Right lung (tissue), 2 donors: ENCODE measurements at regions not wholly inside any gene's neighbourhood (a gene's known extent, or its start where the extent isn't known, plus 50 kb on each side); places are given as distances from the start of the nearest gene placed in this dataset.

ENCODE experiments used
- DNase-seq, 2 donors: peaks; one replicate each; pipeline ENCODE4 v3.0.0-alpha.2; 2013

GRCh38 chr11:45440111-45440510 lies 154.0 kb upstream of the SYT13 start:
- DNase-seq, result no peak

- no peak for DNase-seq
Measured at GRCh38 chr11:45436966-45437365, 150.8 kb upstream of the SYT13 start.

- DNase-seq, result no peak
Measured at GRCh38 chr11:45436118-45436517, 150.0 kb upstream of the SYT13 start.

- no peak for DNase-seq
Measured at GRCh38 chr11:45435706-45436105, 149.6 kb upstream of the SYT13 start.

GRCh38 chr11:45432910-45433309 lies 146.8 kb upstream of the SYT13 start:
- DNase-seq, result no peak

- DNase-seq, result no peak
Measured at GRCh38 chr11:45432100-45432499, 146.0 kb upstream of the SYT13 start.

- DNase-seq, result no peak
Measured at GRCh38 chr11:45431046-45432018, 145.2 kb upstream of the SYT13 start.

GRCh38 chr11:45430361-45430760 lies 144.2 kb upstream of the SYT13 start:
- DNase-seq, result no peak

- no peak for DNase-seq
Measured at GRCh38 chr11:45429719-45430118, 143.6 kb upstream of the SYT13 start.

- DNase-seq, result no peak
Measured at GRCh38 chr11:45428541-45429230, 142.5 kb upstream of the SYT13 start.

- DNase-seq, result no peak
Measured at GRCh38 chr11:45428116-45428515, 142.0 kb upstream of the SYT13 start.

GRCh38 chr11:45424411-45425180 lies 138.5 kb upstream of the SYT13 start:
- DNase-seq, result no peak

GRCh38 chr11:45423475-45424120 lies 137.5 kb upstream of the SYT13 start:
- no peak for DNase-seq

GRCh38 chr11:45423036-45423435 lies 136.9 kb upstream of the SYT13 start:
- no peak for DNase-seq

- no peak for DNase-seq
Measured at GRCh38 chr11:45414088-45414487, 127.9 kb upstream of the SYT13 start.

- no peak for DNase-seq
Measured at GRCh38 chr11:45413156-45413858, 127.2 kb upstream of the SYT13 start.

- DNase-seq, result no peak
Measured at GRCh38 chr11:45412521-45412920, 126.4 kb upstream of the SYT13 start.

GRCh38 chr11:45412051-45412471 lies 125.9 kb upstream of the SYT13 start:
- no peak for DNase-seq

GRCh38 chr11:45411228-45411946 lies 125.2 kb upstream of the SYT13 start:
- no peak for DNase-seq
